K562 (cell line): ENCODE measurements at regions not wholly inside any gene's neighbourhood (a gene's known extent, or its start where the extent isn't known, plus 50 kb on each side); places are given as distances from the start of the nearest gene placed in this dataset.

ENCODE experiments used
- ATAC-seq: fragments of 200-7000 bp; cut with Tn5 transposase; 3 replicates; pipeline ENCODE4 v1.9.1; 2020; ENCODE audit warnings: moderate library complexity
- BruUV-seq: library from RNA; stranded (reverse); fragments of 400-500 nt; replicated peaks from 2 replicates; lab custom pipeline; 2021; lab: Mats Ljungman, UMichigan
- CTCF ChIA-PET: fragments of 300-600 bp; formaldehyde crosslinking; extraction: SDS; loops from one replicate; lab custom pipeline; 2021; ENCODE audit warnings: low intra/inter-chr PET ratio; lab: Yijun Ruan, JAX
- POLR2A ChIA-PET: fragments of 300-600, 350-650 bp; sonication (Branson Sonifier 250); formaldehyde crosslinking; extraction: SDS; loops from one replicate; lab custom pipeline; 2021; ENCODE audit warnings: antibody characterized with exemption, inconsistent platforms; lab: Yijun Ruan, JAX
- DNase-seq, 4 experiments: peaks; one replicate each; pipeline versions ENCODE4 v3.0.0 to v3.0.0-alpha.2; 2011 to 2018; ENCODE audit warnings: low spot score in 3 of 4, mixed read lengths in 3 of 4; ENCODE audit errors: extremely low read depth in 1 of 4
- FAIRE-seq: peaks from 2 replicates; lab custom pipeline; 2011; peaks lifted over from hg19 to GRCh38; lab: Jason Lieb, UNC
- H2AFZ ChIP-seq: 2 replicates; pipeline ENCODE4 v1.6.0; 2011; ENCODE audit warnings: low read depth, low read length, control low read depth, inconsistent platforms
- H3K27ac ChIP-seq: fragments of 200-600 bp; 3 replicates; pipeline ENCODE4 v1.8.0; 2011; ENCODE audit warnings: low read depth, mild to moderate bottlenecking, control low read depth, inconsistent platforms, low read length, moderate library complexity, mixed read lengths; ENCODE audit errors: extremely low read depth
- H3K27me3 ChIP-seq, 2 experiments: fragments of 300-600 bp in 1 of 2; 2 replicates in 1 of 2; 3 replicates in 1 of 2; pipeline versions ENCODE4 v1.6.0 to v1.8.0; 2011; ENCODE audit warnings: inconsistent platforms in 2 of 2, low read length in 2 of 2, mild to moderate bottlenecking in 1 of 2, mixed read lengths in 1 of 2, moderate library complexity in 1 of 2; ENCODE audit not compliant: control insufficient read depth in 2 of 2, insufficient read depth in 2 of 2
- H3K36me3 ChIP-seq: fragments of 300-600 bp; 3 replicates; pipeline ENCODE4 v1.8.0; 2011; ENCODE audit warnings: mild to moderate bottlenecking, low read length, inconsistent platforms; ENCODE audit not compliant: control insufficient read depth, insufficient read depth
- H3K4me1 ChIP-seq, 2 experiments: fragments of 200-600 bp in 1 of 2; replicated peaks in 1 of 2; 2 replicates in 1 of 2; 3 replicates in 1 of 2; pipeline versions ENCODE4 v1.5.1 to v1.8.0; 2011; ENCODE audit warnings: inconsistent platforms in 2 of 2, low read length in 2 of 2, mild to moderate bottlenecking in 1 of 2, mixed read lengths in 1 of 2, moderate library complexity in 1 of 2; ENCODE audit not compliant: control insufficient read depth in 2 of 2, insufficient read depth in 2 of 2
- H3K4me2 ChIP-seq: 2 replicates; pipeline ENCODE4 v1.6.1; 2011; ENCODE audit warnings: low read length, control low read depth, inconsistent platforms, mixed read lengths; ENCODE audit not compliant: insufficient read depth
- H3K4me3 ChIP-seq: fragments of 200-600 bp; sonication (generic), shearing (Covaris generic); 2 replicates; pipeline ENCODE4 v1.5.1; 2016; ENCODE audit warnings: control low read depth, inconsistent platforms
- H3K79me2 ChIP-seq: fragments of 200-600 bp; 3 replicates; pipeline ENCODE4 v1.8.0; 2011; ENCODE audit warnings: low read length, inconsistent platforms; ENCODE audit not compliant: control insufficient read depth, insufficient read depth
- H3K9ac ChIP-seq, 2 experiments: 2 replicates each; pipeline versions ENCODE4 v1.6.0 to v1.6.1; 2011; ENCODE audit warnings: low read depth in 2 of 2, low read length in 2 of 2, control low read depth in 1 of 2, inconsistent platforms in 1 of 2, mild to moderate bottlenecking in 1 of 2, mixed read lengths in 1 of 2; ENCODE audit not compliant: insufficient read depth in 1 of 2
- H3K9me1 ChIP-seq: one replicate; pipeline ENCODE4 v1.6.0; 2011; ENCODE audit warnings: inconsistent platforms, mild to moderate bottlenecking, low read length, moderate library complexity; ENCODE audit not compliant: control insufficient read depth, insufficient read depth
- H3K9me3 ChIP-seq: replicated peaks from 2 replicates; pipeline ENCODE4 v1.5.1; 2011; ENCODE audit warnings: low read depth, low read length, inconsistent platforms; ENCODE audit not compliant: control insufficient read depth, insufficient read depth
- H4K20me1 ChIP-seq: replicated peaks from 2 replicates; pipeline ENCODE4 v1.6.1; 2011; ENCODE audit warnings: low read length, inconsistent platforms, mixed read lengths; ENCODE audit not compliant: control insufficient read depth, insufficient read depth
- ASH1L ChIP-seq: fragments of 450-650 bp; IDR thresholded peaks from 2 replicates; pipeline ENCODE4 v1.6.1; 2018; ENCODE audit warnings: borderline replicate concordance, mild to moderate bottlenecking, low read depth; ENCODE audit not compliant: partially characterized antibody
- CAMTA2 ChIP-seq: fragments of 250-450 bp; sonication (Bioruptor Pico); conservative IDR thresholded peaks from 2 replicates; pipeline ENCODE4 v1.5.1; 2022
- DNMT1 ChIP-seq: fragments of 450-650 bp; IDR thresholded peaks from 2 replicates; pipeline ENCODE4 v1.6.1; 2016; ENCODE audit warnings: antibody characterized with exemption, mild to moderate bottlenecking
- MEF2A ChIP-seq: IDR thresholded peaks from 2 replicates; pipeline ENCODE4 v1.6.1; 2011; ENCODE audit warnings: low read depth, mild to moderate bottlenecking, low read length, moderate library complexity; ENCODE audit not compliant: control insufficient read depth
- NFIX ChIP-seq: fragments of 250-450 bp; sonication (Bioruptor Pico); IDR thresholded peaks from 2 replicates; pipeline ENCODE4 v1.4.0; 2020; ENCODE audit warnings: low read depth, mild to moderate bottlenecking, moderate library complexity
- PHF20 ChIP-seq: fragments of 450-650 bp; IDR thresholded peaks from 2 replicates; pipeline ENCODE4 v1.6.1; 2018; ENCODE audit not compliant: partially characterized antibody
- RAD51 ChIP-seq: fragments of 450-650 bp; IDR thresholded peaks from 2 replicates; pipeline ENCODE4 v1.7.1; 2016; ENCODE audit warnings: low read depth, mild to moderate bottlenecking, borderline replicate concordance
- RNF2 ChIP-seq: sonication (generic); IDR thresholded peaks from 2 replicates; pipeline ENCODE4 v1.6.1; 2016
- ZBTB7A ChIP-seq: IDR thresholded peaks from 2 replicates; pipeline ENCODE4 v1.6.1; 2011; ENCODE audit warnings: low read depth, mild to moderate bottlenecking, low read length, moderate library complexity, borderline replicate concordance; ENCODE audit not compliant: control insufficient read depth
- WGBS: fragments of 100-300 bp; shearing (Covaris generic); methylation state at CpG from one replicate; pipeline ENCODE4 v1.1.6; 2016; ENCODE audit warnings: low coverage, mixed read lengths; ENCODE audit not compliant: insufficient coverage; ENCODE audit errors: missing lambda C conversion rate; 5-methylcytosine and 5-hydroxymethylcytosine counted together
- in situ Hi-C: fragments of 300-500 bp; cut with MboI; formaldehyde crosslinking; loops from 4 replicates; pipeline ENCODE4 v1.15.0; 2018; ENCODE audit warnings: inconsistent platforms, mixed read lengths
- intact Hi-C: fragments of 100-400 bp; cut with micrococcal nuclease; formaldehyde crosslinking; loops from 2 replicates; pipeline ENCODE4 v1.14.2; 2022
- TF ChIP-seq, protein P1 (sequence below), 2 experiments: fragments of 450-650 bp in 1 of 2; sonication (generic) in 1 of 2; formaldehyde crosslinking in 1 of 2; IDR thresholded peaks in 1 of 2; conservative IDR thresholded peaks in 1 of 2; 2 replicates each; pipeline versions ENCODE4 v1.6.1 to v1.8.1; 2016 to 2023; ENCODE audit warnings: mild to moderate bottlenecking in 2 of 2, moderate library complexity in 2 of 2, inconsistent platforms in 1 of 2, missing genetic modification reagents in 1 of 2
- TF ChIP-seq, protein P2 (sequence below): fragments of 250-450 bp; sonication (Bioruptor Pico); IDR thresholded peaks from 2 replicates; pipeline ENCODE4 v1.8.0; 2021; ENCODE audit warnings: moderate library complexity, mild to moderate bottlenecking, inconsistent platforms
- TF ChIP-seq, protein P3 (sequence below), 2 experiments: IDR thresholded peaks in 1 of 2; conservative IDR thresholded peaks in 1 of 2; 2 replicates each; pipeline ENCODE4 v1.6.1; 2016; ENCODE audit warnings: low read depth in 2 of 2, mild to moderate bottlenecking in 1 of 2, missing compliant biosample characterization in 1 of 2, missing genetic modification characterization in 1 of 2, moderate library complexity in 1 of 2
- TF ChIP-seq, protein P4 (sequence below): fragments of 450-650 bp; IDR thresholded peaks from 2 replicates; pipeline ENCODE4 v1.6.1; 2016
- TF ChIP-seq, protein P5 (sequence below): fragments of 250-450 bp; sonication (Bioruptor Pico); IDR thresholded peaks from 2 replicates; pipeline ENCODE4 v1.4.0; 2020; ENCODE audit warnings: mild to moderate bottlenecking, moderate library complexity, borderline replicate concordance

DNA sequence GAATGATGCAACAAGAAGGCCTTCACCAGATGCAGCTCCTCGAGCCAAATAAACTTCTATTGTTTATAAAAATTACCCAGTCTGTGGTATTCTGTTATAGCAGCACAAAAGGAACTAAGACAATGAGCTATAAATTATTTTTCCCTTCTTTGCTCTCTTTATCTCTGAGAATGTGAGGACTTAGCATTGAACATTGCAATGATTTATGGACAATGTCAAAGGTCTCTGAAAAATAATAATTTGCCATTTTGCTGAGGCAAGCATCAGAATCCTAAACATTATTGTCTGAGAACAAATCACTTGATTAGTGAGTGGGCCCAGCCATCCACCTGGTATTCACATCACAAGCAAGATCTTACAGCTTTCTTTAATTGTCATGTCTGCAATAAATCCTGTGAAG lies 95.4 kb upstream of the SSBP2 start:
- 9% methylated on average over 1 of the region's 1 CpG for WGBS
- no peak for TF ChIP-seq CAMTA2
- no peak for TF ChIP-seq RAD51
- TF ChIP-seq, protein P1, sequence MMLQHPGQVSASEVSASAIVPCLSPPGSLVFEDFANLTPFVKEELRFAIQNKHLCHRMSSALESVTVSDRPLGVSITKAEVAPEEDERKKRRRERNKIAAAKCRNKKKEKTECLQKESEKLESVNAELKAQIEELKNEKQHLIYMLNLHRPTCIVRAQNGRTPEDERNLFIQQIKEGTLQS (IDR thresholded peaks at IDR 0.05), result 0 out of 2 replicates have a peak, but pooled peaks have one; percentile 21
- TF ChIP-seq, protein P1 (CRISPR knock-in tag; conservative IDR thresholded peaks at IDR 0.05), result no peak
- TF ChIP-seq DNMT1, result no peak
- no peak for TF ChIP-seq ASH1L
- TF ChIP-seq, protein P2, sequence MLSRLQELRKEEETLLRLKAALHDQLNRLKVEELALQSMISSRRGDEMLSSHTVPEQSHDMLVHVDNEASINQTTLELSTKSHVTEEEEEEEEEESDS (CRISPR knock-in tag), result no peak
- TF ChIP-seq PHF20, result no peak
- no peak for TF ChIP-seq NFIX (CRISPR knock-in tag)
- TF ChIP-seq, protein P3, sequence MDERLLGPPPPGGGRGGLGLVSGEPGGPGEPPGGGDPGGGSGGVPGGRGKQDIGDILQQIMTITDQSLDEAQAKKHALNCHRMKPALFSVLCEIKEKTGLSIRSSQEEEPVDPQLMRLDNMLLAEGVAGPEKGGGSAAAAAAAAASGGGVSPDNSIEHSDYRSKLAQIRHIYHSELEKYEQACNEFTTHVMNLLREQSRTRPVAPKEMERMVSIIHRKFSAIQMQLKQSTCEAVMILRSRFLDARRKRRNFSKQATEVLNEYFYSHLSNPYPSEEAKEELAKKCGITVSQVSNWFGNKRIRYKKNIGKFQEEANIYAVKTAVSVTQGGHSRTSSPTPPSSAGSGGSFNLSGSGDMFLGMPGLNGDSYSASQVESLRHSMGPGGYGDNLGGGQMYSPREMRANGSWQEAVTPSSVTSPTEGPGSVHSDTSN (CRISPR knock-in tag; IDR thresholded peaks at IDR 0.05; ENCODE audit: low read depth), result no peak
- TF ChIP-seq, protein P3 (tag; conservative IDR thresholded peaks at IDR 0.05; ENCODE audit: low read depth), result peak; percentile 73
- TF ChIP-seq, protein P4, sequence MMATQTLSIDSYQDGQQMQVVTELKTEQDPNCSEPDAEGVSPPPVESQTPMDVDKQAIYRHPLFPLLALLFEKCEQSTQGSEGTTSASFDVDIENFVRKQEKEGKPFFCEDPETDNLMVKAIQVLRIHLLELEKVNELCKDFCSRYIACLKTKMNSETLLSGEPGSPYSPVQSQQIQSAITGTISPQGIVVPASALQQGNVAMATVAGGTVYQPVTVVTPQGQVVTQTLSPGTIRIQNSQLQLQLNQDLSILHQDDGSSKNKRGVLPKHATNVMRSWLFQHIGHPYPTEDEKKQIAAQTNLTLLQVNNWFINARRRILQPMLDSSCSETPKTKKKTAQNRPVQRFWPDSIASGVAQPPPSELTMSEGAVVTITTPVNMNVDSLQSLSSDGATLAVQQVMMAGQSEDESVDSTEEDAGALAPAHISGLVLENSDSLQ, result 0 out of 2 replicates have a peak, but pooled peaks have one; percentile 14
- no peak for TF ChIP-seq ZBTB7A
- no peak for TF ChIP-seq MEF2A
- TF ChIP-seq, protein P5, sequence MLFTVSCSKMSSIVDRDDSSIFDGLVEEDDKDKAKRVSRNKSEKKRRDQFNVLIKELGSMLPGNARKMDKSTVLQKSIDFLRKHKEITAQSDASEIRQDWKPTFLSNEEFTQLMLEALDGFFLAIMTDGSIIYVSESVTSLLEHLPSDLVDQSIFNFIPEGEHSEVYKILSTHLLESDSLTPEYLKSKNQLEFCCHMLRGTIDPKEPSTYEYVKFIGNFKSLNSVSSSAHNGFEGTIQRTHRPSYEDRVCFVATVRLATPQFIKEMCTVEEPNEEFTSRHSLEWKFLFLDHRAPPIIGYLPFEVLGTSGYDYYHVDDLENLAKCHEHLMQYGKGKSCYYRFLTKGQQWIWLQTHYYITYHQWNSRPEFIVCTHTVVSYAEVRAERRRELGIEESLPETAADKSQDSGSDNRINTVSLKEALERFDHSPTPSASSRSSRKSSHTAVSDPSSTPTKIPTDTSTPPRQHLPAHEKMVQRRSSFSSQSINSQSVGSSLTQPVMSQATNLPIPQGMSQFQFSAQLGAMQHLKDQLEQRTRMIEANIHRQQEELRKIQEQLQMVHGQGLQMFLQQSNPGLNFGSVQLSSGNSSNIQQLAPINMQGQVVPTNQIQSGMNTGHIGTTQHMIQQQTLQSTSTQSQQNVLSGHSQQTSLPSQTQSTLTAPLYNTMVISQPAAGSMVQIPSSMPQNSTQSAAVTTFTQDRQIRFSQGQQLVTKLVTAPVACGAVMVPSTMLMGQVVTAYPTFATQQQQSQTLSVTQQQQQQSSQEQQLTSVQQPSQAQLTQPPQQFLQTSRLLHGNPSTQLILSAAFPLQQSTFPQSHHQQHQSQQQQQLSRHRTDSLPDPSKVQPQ (CRISPR knock-in tag), result no peak
- no peak for TF ChIP-seq RNF2

More for the DNA sequence above, 95.4 kb upstream of the SSBP2 start:
- no peaks in the 10 kb centered on the region for H3K9me1 ChIP-seq
- BruUV-seq, result no TSS peak
- DNase-seq, result no peak
- H3K4me2 ChIP-seq, result no peak overlapping the region
- no peak overlapping the region for H3K27ac ChIP-seq
- no peak overlapping the region for H2AFZ ChIP-seq
- POLR2A ChIA-PET, result interaction anchor here (0.6 kb wide), 1 partner anchor 19 kb away, joined by 3 read pairs; no protein-coding TSS in a partner anchor
- no peak overlapping the region for H3K9ac ChIP-seq
- no peaks in the 10 kb centered on the region for H3K9me3 ChIP-seq
- ATAC-seq, result no peak
- CTCF ChIA-PET, result no interaction called here
- intact Hi-C loops, result no loop called here
- H3K27me3 ChIP-seq, result no peaks in the 10 kb centered on the region
- H3K4me3 ChIP-seq, result no peak overlapping the region
- no peaks in the 10 kb centered on the region for H4K20me1 ChIP-seq
- in situ Hi-C loops, result loop anchor here (5.0 to 10.0 kb wide), 2 partner anchors 89 to 422 kb away; no protein-coding TSS in a partner anchor
- no peak for FAIRE-seq
- H3K4me1 ChIP-seq, result peaks cover 11 to 24% of the 10 kb centered on the region in 2 experiments; a peak in 4 of 5 replicates
- no peaks in the 10 kb centered on the region for H3K36me3 ChIP-seq
- 0 out of 3 replicates have a peak, but pooled peaks cover 3% of the 10 kb centered on the region for H3K79me2 ChIP-seq
